ENCODE measurements at regions not wholly inside any gene's neighbourhood (a gene's known extent, or its start where the extent isn't known, plus 50 kb on each side); places are given as distances from the start of the nearest gene placed in this dataset.
"Not testable (repeated sequence)": the region's sequence is repeated elsewhere in the genome, so short reads cannot be mapped to it uniquely, and the experiment has no call there.

GRCh38 chr9:40993842-40994241 lies 134.6 kb downstream of the FOXD4L6 start:
- not testable (repeated sequence) for H3K27ac ChIP-seq (ENCODE audit: low read depth); H3K27me3 Mint-ChIP-seq (ENCODE audit: insufficient read depth, low read depth, poor library complexity); DNase-seq (ENCODE audit: low spot score); H2AFZ ChIP-seq; H3K4me1 Mint-ChIP-seq; H3K4me3 Mint-ChIP-seq; H3K4me3 ChIP-seq; H3K4me2 ChIP-seq; H3K36me3 Mint-ChIP-seq (ENCODE audit: low read depth); H3K36me3 ChIP-seq (ENCODE audit: insufficient read depth); H3K9me2 ChIP-seq (ENCODE audit: insufficient read depth); H3K27ac Mint-ChIP-seq; ATAC-seq; H4K20me1 ChIP-seq (replicated peaks; ENCODE audit: insufficient read depth); H3F3A ChIP-seq (replicated peaks; ENCODE audit: low read depth); H3K79me2 ChIP-seq (replicated peaks; ENCODE audit: insufficient read depth)
- Histone ChIP-seq H3K27me3 (ENCODE audit: insufficient read depth) (peaks cover 22% of the 10 kb centered on the region), H3K4me1 (ENCODE audit: insufficient read depth) (peaks cover 19% of the 10 kb centered on the region; the same call in 1 of the 2 replicates)
- peaks cover 37% of the 10 kb centered on the region for H3K9me3 Mint-ChIP-seq

- not testable (repeated sequence) for H3F3A ChIP-seq (replicated peaks; ENCODE audit: low read depth); H4K20me1 ChIP-seq (replicated peaks; ENCODE audit: insufficient read depth); H3K36me3 Mint-ChIP-seq (ENCODE audit: low read depth); H3K27ac ChIP-seq (ENCODE audit: low read depth); H2AFZ ChIP-seq; H3K27me3 Mint-ChIP-seq (ENCODE audit: insufficient read depth, low read depth, poor library complexity); H3K79me2 ChIP-seq (replicated peaks; ENCODE audit: insufficient read depth); H3K9me2 ChIP-seq (ENCODE audit: insufficient read depth); H3K4me3 Mint-ChIP-seq; H3K4me1 Mint-ChIP-seq; DNase-seq (ENCODE audit: low spot score); ATAC-seq; H3K27ac Mint-ChIP-seq; H3K36me3 ChIP-seq (ENCODE audit: insufficient read depth)
- peak overlapping the region; percentile 99; the same call in 1 of the 2 replicates for H3K4me2 ChIP-seq
- H3K4me3 ChIP-seq = peak overlapping the region; percentile 99; the same call in 1 of the 2 replicates
- peaks cover 19% of the 10 kb centered on the region; the same call in 1 of the 2 replicates for H3K4me1 ChIP-seq (ENCODE audit: insufficient read depth)
- peaks cover 36% of the 10 kb centered on the region for H3K9me3 Mint-ChIP-seq
- peaks cover 25% of the 10 kb centered on the region for H3K27me3 ChIP-seq (ENCODE audit: insufficient read depth)
These were observed 135.1 kb downstream of the FOXD4L6 start for GRCh38 chr9:40993375-40993774.

- not testable (repeated sequence) for H4K20me1 ChIP-seq (replicated peaks; ENCODE audit: insufficient read depth); H3K4me1 Mint-ChIP-seq; H3K79me2 ChIP-seq (replicated peaks; ENCODE audit: insufficient read depth); H3K4me3 Mint-ChIP-seq; H3K36me3 ChIP-seq (ENCODE audit: insufficient read depth); H3K36me3 Mint-ChIP-seq (ENCODE audit: low read depth); H3K27me3 Mint-ChIP-seq (ENCODE audit: insufficient read depth, low read depth, poor library complexity); H3F3A ChIP-seq (replicated peaks; ENCODE audit: low read depth); H3K9me2 ChIP-seq (ENCODE audit: insufficient read depth)
- Histone ChIP-seq H3K27ac (ENCODE audit: low read depth) (peak overlapping the region; percentile 92), H3K4me2 (peak overlapping the region; percentile 99), H2AFZ (peak overlapping the region; percentile 100), H3K4me3 (peak overlapping the region; percentile 99), H3K27me3 (ENCODE audit: insufficient read depth) (peaks cover 32% of the 10 kb centered on the region), H3K4me1 (ENCODE audit: insufficient read depth) (peaks cover 19% of the 10 kb centered on the region; the same call in 1 of the 2 replicates)
- ATAC-seq = peak; percentile 17; the same call in 2 of the 3 replicates
- DNase-seq (ENCODE audit: low spot score) = peak; percentile 45
- Mint-ChIP-seq H3K27ac (peak overlapping the region; percentile 97), H3K9me3 (peaks cover 36% of the 10 kb centered on the region)
These were observed 136.0 kb downstream of the FOXD4L6 start for GRCh38 chr9:40992472-40992821.

GRCh38 chr9:40991741-40992471 lies 136.6 kb downstream of the FOXD4L6 start:
- ATAC-seq = peak; percentile 100
- peaks cover 19% of the 10 kb centered on the region; the same call in 1 of the 2 replicates for H3K4me1 ChIP-seq (ENCODE audit: insufficient read depth)
- not testable (repeated sequence) for H3K79me2 ChIP-seq (replicated peaks; ENCODE audit: insufficient read depth); H3K4me1 Mint-ChIP-seq; H3K27me3 Mint-ChIP-seq (ENCODE audit: insufficient read depth, low read depth, poor library complexity); H4K20me1 ChIP-seq (replicated peaks; ENCODE audit: insufficient read depth); H3K36me3 ChIP-seq (ENCODE audit: insufficient read depth); H3K9me2 ChIP-seq (ENCODE audit: insufficient read depth); H3F3A ChIP-seq (replicated peaks; ENCODE audit: low read depth); H3K4me3 Mint-ChIP-seq; H3K36me3 Mint-ChIP-seq (ENCODE audit: low read depth)
- peak overlapping the region; percentile 99 for H3K4me3 ChIP-seq
- TF ChIP-seq CTCF (conservative IDR thresholded peaks at IDR 0.05; ENCODE audit: low read depth in 2 of 2) (peak; percentile 52 to 66), POLR2AphosphoS5 (IDR thresholded peaks at IDR 0.05; ENCODE audit: low read depth) (peak; percentile 68), CREB1 (CRISPR knock-in tag; IDR thresholded peaks at IDR 0.05; ENCODE audit: low read depth) (0 out of 2 replicates have a peak, but pooled peaks have one; percentile 27)
- H3K9me3 Mint-ChIP-seq = peaks cover 32% of the 10 kb centered on the region
- H3K27me3 ChIP-seq (ENCODE audit: insufficient read depth) = peaks cover 36% of the 10 kb centered on the region
- DNase-seq (ENCODE audit: low spot score) = peak; percentile 98
- peak overlapping the region; percentile 97 for H3K27ac Mint-ChIP-seq
- H2AFZ ChIP-seq = peak overlapping the region; percentile 100
- H3K27ac ChIP-seq (ENCODE audit: low read depth) = peak overlapping the region; percentile 92
- peak overlapping the region; percentile 99 for H3K4me2 ChIP-seq

- H3K36me3 ChIP-seq (ENCODE audit: insufficient read depth); H3K36me3 Mint-ChIP-seq (ENCODE audit: low read depth); H3K9me2 ChIP-seq (ENCODE audit: insufficient read depth); H3K27ac ChIP-seq (ENCODE audit: low read depth); H3K4me3 Mint-ChIP-seq; H3K4me1 Mint-ChIP-seq; H3F3A ChIP-seq (replicated peaks; ENCODE audit: low read depth); ATAC-seq; H4K20me1 ChIP-seq (replicated peaks; ENCODE audit: insufficient read depth); H3K27me3 Mint-ChIP-seq (ENCODE audit: insufficient read depth, low read depth, poor library complexity); H3K27ac Mint-ChIP-seq; H3K79me2 ChIP-seq (replicated peaks; ENCODE audit: insufficient read depth): not testable (repeated sequence)
- H3K4me2 ChIP-seq = peak overlapping the region; percentile 99
- peak overlapping the region; percentile 100 for H2AFZ ChIP-seq
- peaks cover 19% of the 10 kb centered on the region; the same call in 1 of the 2 replicates for H3K4me1 ChIP-seq (ENCODE audit: insufficient read depth)
- H3K4me3 ChIP-seq = peak overlapping the region; percentile 99
- H3K9me3 Mint-ChIP-seq = peaks cover 32% of the 10 kb centered on the region
- peak; percentile 3 for DNase-seq (ENCODE audit: low spot score)
- peaks cover 42% of the 10 kb centered on the region for H3K27me3 ChIP-seq (ENCODE audit: insufficient read depth)
These were observed 137.3 kb downstream of the FOXD4L6 start for GRCh38 chr9:40991100-40991740.
